Liver (tissue), 3 donors: ENCODE measurements at regions not wholly inside any gene's neighbourhood (a gene's known extent, or its start where the extent isn't known, plus 50 kb on each side); places are given as distances from the start of the nearest gene placed in this dataset.

Source experiments
- MAX ChIP-seq: IDR thresholded peaks from 2 replicates; pipeline ENCODE4 v1.6.1; 2016; ENCODE audit warnings: antibody characterized with exemption
- RAD21 ChIP-seq, 2 donors: IDR thresholded peaks; 2 replicates each; pipeline ENCODE4 v1.6.1; 2016; ENCODE audit warnings: antibody characterized with exemption in 2 of 2, mild to moderate bottlenecking in 2 of 2
- RXRA ChIP-seq, 2 donors: IDR thresholded peaks; 2 replicates each; pipeline ENCODE4 v1.6.1; 2017 to 2018; ENCODE audit warnings: antibody characterized with exemption in 2 of 2, mild to moderate bottlenecking in 1 of 2
- SP1 ChIP-seq: IDR thresholded peaks from 2 replicates; pipeline ENCODE4 v1.6.1; 2018; ENCODE audit warnings: antibody characterized with exemption, mild to moderate bottlenecking
- TAF1 ChIP-seq: conservative IDR thresholded peaks from 2 replicates; pipeline ENCODE4 v1.6.1; 2016; ENCODE audit warnings: antibody characterized with exemption, mild to moderate bottlenecking
- TF ChIP-seq, protein P1 (sequence below): fragments of 150-350 bp; IDR thresholded peaks from 2 replicates; pipeline ENCODE4 v1.5.1; 2017; ENCODE audit warnings: improper control_type of control experiment, low read depth, low read length; ENCODE audit not compliant: missing input control
- donor health status: healthy.
- donor health status: healthy.

GRCh38 chr2:156769802-156770201 is 333.6 kb downstream of the GPD2 start:
- TF ChIP-seq RXRA (IDR thresholded peaks at IDR 0.05), result no peak
- no peak for TF ChIP-seq SP1
- TF ChIP-seq, protein P1, sequence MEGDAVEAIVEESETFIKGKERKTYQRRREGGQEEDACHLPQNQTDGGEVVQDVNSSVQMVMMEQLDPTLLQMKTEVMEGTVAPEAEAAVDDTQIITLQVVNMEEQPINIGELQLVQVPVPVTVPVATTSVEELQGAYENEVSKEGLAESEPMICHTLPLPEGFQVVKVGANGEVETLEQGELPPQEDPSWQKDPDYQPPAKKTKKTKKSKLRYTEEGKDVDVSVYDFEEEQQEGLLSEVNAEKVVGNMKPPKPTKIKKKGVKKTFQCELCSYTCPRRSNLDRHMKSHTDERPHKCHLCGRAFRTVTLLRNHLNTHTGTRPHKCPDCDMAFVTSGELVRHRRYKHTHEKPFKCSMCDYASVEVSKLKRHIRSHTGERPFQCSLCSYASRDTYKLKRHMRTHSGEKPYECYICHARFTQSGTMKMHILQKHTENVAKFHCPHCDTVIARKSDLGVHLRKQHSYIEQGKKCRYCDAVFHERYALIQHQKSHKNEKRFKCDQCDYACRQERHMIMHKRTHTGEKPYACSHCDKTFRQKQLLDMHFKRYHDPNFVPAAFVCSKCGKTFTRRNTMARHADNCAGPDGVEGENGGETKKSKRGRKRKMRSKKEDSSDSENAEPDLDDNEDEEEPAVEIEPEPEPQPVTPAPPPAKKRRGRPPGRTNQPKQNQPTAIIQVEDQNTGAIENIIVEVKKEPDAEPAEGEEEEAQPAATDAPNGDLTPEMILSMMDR, result no peak
- no peak for TF ChIP-seq TAF1
- TF ChIP-seq MAX, result no peak
- no peak for TF ChIP-seq RAD21 (IDR thresholded peaks at IDR 0.05)
